NCI-H2196 (cell line): ENCODE measurements at regions not wholly inside any gene's neighbourhood (a gene's known extent, or its start where the extent isn't known, plus 50 kb on each side); places are given as distances from the start of the nearest gene placed in this dataset.
"Not testable (repeated sequence)": the region's sequence is repeated elsewhere in the genome, so short reads cannot be mapped to it uniquely, and the experiment has no call there.

Experiments used
- DNase-seq: peaks from one replicate; lab custom pipeline; 2025; ENCODE audit not compliant: unreplicated experiment; lab: John Stamatoyannopoulos, UW

- DNase-seq = no peak
Observed at GRCh38 chr18:11388755-11389680, 220.4 kb upstream of the SLC35G4 start.

- peak; percentile 82 for DNase-seq
Observed at GRCh38 chr18:11387880-11388279, 221.5 kb upstream of the SLC35G4 start.

- no peak for DNase-seq
Observed at GRCh38 chr18:11383381-11383780, 226.0 kb upstream of the SLC35G4 start.

GRCh38 chr18:11380968-11381367, 228.4 kb upstream of the SLC35G4 start:
- no peak for DNase-seq

- DNase-seq = no peak
Observed at GRCh38 chr18:11379660-11380059, 229.7 kb upstream of the SLC35G4 start.

- no peak for DNase-seq
Observed at GRCh38 chr18:11377766-11378540, 228.6 kb upstream of the PIEZO2 start.

GRCh38 chr18:11372163-11372562, 222.8 kb upstream of the PIEZO2 start:
- no peak for DNase-seq

GRCh38 chr18:11369556-11369955, 220.2 kb upstream of the PIEZO2 start:
- DNase-seq = no peak

- no peak for DNase-seq
Observed at GRCh38 chr18:11368020-11368419, 218.7 kb upstream of the PIEZO2 start.

- no peak for DNase-seq
Observed at GRCh38 chr18:11367351-11367750, 218.0 kb upstream of the PIEZO2 start.

- DNase-seq = peak; percentile 64
Observed at GRCh38 chr18:11366410-11366809, 217.0 kb upstream of the PIEZO2 start.

GRCh38 chr18:11362856-11363255, 213.5 kb upstream of the PIEZO2 start:
- no peak for DNase-seq

- DNase-seq = not testable (repeated sequence)
Observed at GRCh38 chr18:11361862-11362261, 212.5 kb upstream of the PIEZO2 start.

GRCh38 chr18:11357678-11358077, 208.3 kb upstream of the PIEZO2 start:
- DNase-seq = no peak

- DNase-seq = not testable (repeated sequence)
Observed at GRCh38 chr18:11344576-11344975, 195.2 kb upstream of the PIEZO2 start.

GRCh38 chr18:11343096-11343495, 193.7 kb upstream of the PIEZO2 start:
- DNase-seq = no peak

GRCh38 chr18:11342115-11342514, 192.7 kb upstream of the PIEZO2 start:
- DNase-seq = not testable (repeated sequence)

GRCh38 chr18:11339188-11339775, 189.9 kb upstream of the PIEZO2 start:
- DNase-seq = no peak

- DNase-seq = no peak
Observed at GRCh38 chr18:11336241-11336640, 186.9 kb upstream of the PIEZO2 start.

- no peak for DNase-seq
Observed at GRCh38 chr18:11327391-11328009, 178.1 kb upstream of the PIEZO2 start.
